NCI-H82 (cell line): ENCODE measurements at regions not wholly inside any gene's neighbourhood (a gene's known extent, or its start where the extent isn't known, plus 50 kb on each side); places are given as distances from the start of the nearest gene placed in this dataset.

ENCODE experiments used
- DNase-seq: peaks from one replicate; lab custom pipeline; 2025; lab: John Stamatoyannopoulos, UW

- no peak for DNase-seq
Measured at GRCh38 chr14:59116984-59117415, 71.5 kb upstream of the DAAM1 start.

GRCh38 chr14:59117754-59118528 lies 70.5 kb upstream of the DAAM1 start:
- DNase-seq: no peak

- DNase-seq: no peak
Measured at GRCh38 chr14:59120921-59121320, 67.5 kb upstream of the DAAM1 start.

GRCh38 chr14:59123531-59123930 lies 64.9 kb upstream of the DAAM1 start:
- DNase-seq: no peak

GRCh38 chr14:59123975-59124374 lies 64.5 kb upstream of the DAAM1 start:
- DNase-seq: peak; percentile 21

GRCh38 chr14:59125156-59125555 lies 63.3 kb upstream of the DAAM1 start:
- DNase-seq: no peak

- DNase-seq: peak; percentile 78
Measured at GRCh38 chr14:59126714-59127436, 61.6 kb upstream of the DAAM1 start.

GRCh38 chr14:59127437-59127732 lies 61.1 kb upstream of the DAAM1 start:
- DNase-seq: no peak

- peak; percentile 2 for DNase-seq
Measured at GRCh38 chr14:59130462-59130861, 58.0 kb upstream of the DAAM1 start.

GRCh38 chr14:59131938-59132795 lies 56.3 kb upstream of the DAAM1 start:
- DNase-seq: peak; percentile 10

- DNase-seq: peak; percentile 1
Measured at GRCh38 chr14:59132796-59133494, 55.5 kb upstream of the DAAM1 start.

- DNase-seq: no peak
Measured at GRCh38 chr14:59133709-59134108, 54.8 kb upstream of the DAAM1 start.

- DNase-seq: no peak
Measured at GRCh38 chr14:59134307-59134706, 54.2 kb upstream of the DAAM1 start.

GRCh38 chr14:59137256-59137655 lies 51.2 kb upstream of the DAAM1 start:
- DNase-seq: no peak

- peak; percentile 69 for DNase-seq
Measured at GRCh38 chr14:59138576-59138975, 49.9 kb upstream of the DAAM1 start.
